ENCODE measurements at regions not wholly inside any gene's neighbourhood (a gene's known extent, or its start where the extent isn't known, plus 50 kb on each side); places are given as distances from the start of the nearest gene placed in this dataset.
"Not testable (repeated sequence)": the region's sequence is repeated elsewhere in the genome, so short reads cannot be mapped to it uniquely, and the experiment has no call there.

GRCh38 chr7:124124201-124124600 lies 91.3 kb upstream of the TMEM229A start:
- DNase-seq (ENCODE audit: insufficient read length, low spot score), result no peak
- TF ChIP-seq POLR2A (IDR thresholded peaks at IDR 0.05; ENCODE audit: low read depth, low read length), result no peak
- no peak for TF ChIP-seq TAF1 (IDR thresholded peaks at IDR 0.05; ENCODE audit: low read depth, low read length)
- no peak for TF ChIP-seq POU2F2 (IDR thresholded peaks at IDR 0.05; ENCODE audit: low read depth, low read length)
- TF ChIP-seq PAX5 (IDR thresholded peaks at IDR 0.05; ENCODE audit: insufficient read depth, low read length, severe bottlenecking), result no peak
- no peak for TF ChIP-seq SPI1 (IDR thresholded peaks at IDR 0.05; ENCODE audit: low read depth, low read length)
- TF ChIP-seq POLR2AphosphoS5 (IDR thresholded peaks at IDR 0.05; ENCODE audit: low read depth, low read length), result no peak
- no peak for FAIRE-seq

GRCh38 chr7:124120911-124121310 lies 88.0 kb upstream of the TMEM229A start:
- FAIRE-seq, result no peak

GRCh38 chr7:124113045-124113444 lies 80.2 kb upstream of the TMEM229A start:
- FAIRE-seq, result no peak
- DNase-seq (ENCODE audit: insufficient read length, low spot score), result no peak
- no peak for TF ChIP-seq TAF1 (IDR thresholded peaks at IDR 0.05; ENCODE audit: low read depth, low read length)
- no peak for TF ChIP-seq POLR2AphosphoS5 (IDR thresholded peaks at IDR 0.05; ENCODE audit: low read depth, low read length)
- TF ChIP-seq SPI1 (IDR thresholded peaks at IDR 0.05; ENCODE audit: low read depth, low read length), result no peak
- no peak for TF ChIP-seq PAX5 (IDR thresholded peaks at IDR 0.05; ENCODE audit: insufficient read depth, low read length, severe bottlenecking)
- no peak for TF ChIP-seq POU2F2 (IDR thresholded peaks at IDR 0.05; ENCODE audit: low read depth, low read length)
- no peak for TF ChIP-seq POLR2A (IDR thresholded peaks at IDR 0.05; ENCODE audit: low read depth, low read length)

More at GRCh38 chr7:124120911-124121310, 88.0 kb upstream of the TMEM229A start:
- no peak for DNase-seq (ENCODE audit: insufficient read length, low spot score)
- TF ChIP-seq PAX5 (IDR thresholded peaks at IDR 0.05; ENCODE audit: insufficient read depth, low read length, severe bottlenecking) (no peak), POU2F2 (IDR thresholded peaks at IDR 0.05; ENCODE audit: low read depth, low read length) (no peak), SPI1 (IDR thresholded peaks at IDR 0.05; ENCODE audit: low read depth, low read length) (no peak), POLR2AphosphoS5 (IDR thresholded peaks at IDR 0.05; ENCODE audit: low read depth, low read length) (no peak), POLR2A (IDR thresholded peaks at IDR 0.05; ENCODE audit: low read depth, low read length) (no peak)

- no peak for FAIRE-seq
- TF ChIP-seq POLR2A (IDR thresholded peaks at IDR 0.05; ENCODE audit: low read depth, low read length) (no peak), POU2F2 (IDR thresholded peaks at IDR 0.05; ENCODE audit: low read depth, low read length) (no peak), PAX5 (IDR thresholded peaks at IDR 0.05; ENCODE audit: insufficient read depth, low read length, severe bottlenecking) (no peak), TAF1 (IDR thresholded peaks at IDR 0.05; ENCODE audit: low read depth, low read length) (no peak)
- DNase-seq (ENCODE audit: insufficient read length, low spot score), result no peak
These were observed 73.7 kb upstream of the TMEM229A start for GRCh38 chr7:124106575-124106974.

GRCh38 chr7:124101173-124101768 lies 68.4 kb upstream of the TMEM229A start:
- TF ChIP-seq POU2F2 (IDR thresholded peaks at IDR 0.05; ENCODE audit: low read depth, low read length) (no peak), SPI1 (IDR thresholded peaks at IDR 0.05; ENCODE audit: low read depth, low read length) (no peak), TAF1 (IDR thresholded peaks at IDR 0.05; ENCODE audit: low read depth, low read length) (no peak), POLR2A (IDR thresholded peaks at IDR 0.05; ENCODE audit: low read depth, low read length) (no peak), PAX5 (IDR thresholded peaks at IDR 0.05; ENCODE audit: insufficient read depth, low read length, severe bottlenecking) (no peak), POLR2AphosphoS5 (IDR thresholded peaks at IDR 0.05; ENCODE audit: low read depth, low read length) (no peak)
- DNase-seq (ENCODE audit: insufficient read length, low spot score) (no peak), FAIRE-seq (no peak)

- TF ChIP-seq POLR2A (IDR thresholded peaks at IDR 0.05; ENCODE audit: low read depth, low read length) (no peak), PAX5 (IDR thresholded peaks at IDR 0.05; ENCODE audit: insufficient read depth, low read length, severe bottlenecking) (no peak), TAF1 (IDR thresholded peaks at IDR 0.05; ENCODE audit: low read depth, low read length) (no peak), POLR2AphosphoS5 (IDR thresholded peaks at IDR 0.05; ENCODE audit: low read depth, low read length) (no peak), SPI1 (IDR thresholded peaks at IDR 0.05; ENCODE audit: low read depth, low read length) (no peak), POU2F2 (IDR thresholded peaks at IDR 0.05; ENCODE audit: low read depth, low read length) (no peak)
- FAIRE-seq (no peak), DNase-seq (ENCODE audit: insufficient read length, low spot score) (no peak)
These were observed 67.3 kb upstream of the TMEM229A start for GRCh38 chr7:124100190-124100589.

- not testable (repeated sequence) for FAIRE-seq; DNase-seq (ENCODE audit: insufficient read length, low spot score)
These were observed 66.7 kb upstream of the TMEM229A start for GRCh38 chr7:124099585-124099984.

- TF ChIP-seq TAF1 (IDR thresholded peaks at IDR 0.05; ENCODE audit: low read depth, low read length) (no peak), POLR2AphosphoS5 (IDR thresholded peaks at IDR 0.05; ENCODE audit: low read depth, low read length) (no peak), PAX5 (IDR thresholded peaks at IDR 0.05; ENCODE audit: insufficient read depth, low read length, severe bottlenecking) (no peak), SPI1 (IDR thresholded peaks at IDR 0.05; ENCODE audit: low read depth, low read length) (no peak), POU2F2 (IDR thresholded peaks at IDR 0.05; ENCODE audit: low read depth, low read length) (no peak), POLR2A (IDR thresholded peaks at IDR 0.05; ENCODE audit: low read depth, low read length) (no peak)
- DNase-seq (ENCODE audit: insufficient read length, low spot score), result no peak
- FAIRE-seq, result no peak
These were observed 56.8 kb upstream of the TMEM229A start for GRCh38 chr7:124089621-124090020.

GRCh38 chr7:124088590-124088989 lies 55.7 kb upstream of the TMEM229A start:
- no peak for DNase-seq (ENCODE audit: insufficient read length, low spot score)
- TF ChIP-seq SPI1 (IDR thresholded peaks at IDR 0.05; ENCODE audit: low read depth, low read length) (no peak), TAF1 (IDR thresholded peaks at IDR 0.05; ENCODE audit: low read depth, low read length) (no peak), POLR2AphosphoS5 (IDR thresholded peaks at IDR 0.05; ENCODE audit: low read depth, low read length) (no peak), POLR2A (IDR thresholded peaks at IDR 0.05; ENCODE audit: low read depth, low read length) (no peak), POU2F2 (IDR thresholded peaks at IDR 0.05; ENCODE audit: low read depth, low read length) (no peak), PAX5 (IDR thresholded peaks at IDR 0.05; ENCODE audit: insufficient read depth, low read length, severe bottlenecking) (no peak)
- no peak for FAIRE-seq

- DNase-seq (ENCODE audit: insufficient read length, low spot score) (no peak), FAIRE-seq (no peak)
- no peak for TF ChIP-seq PAX5 (IDR thresholded peaks at IDR 0.05; ENCODE audit: insufficient read depth, low read length, severe bottlenecking)
- no peak for TF ChIP-seq POU2F2 (IDR thresholded peaks at IDR 0.05; ENCODE audit: low read depth, low read length)
- TF ChIP-seq POLR2AphosphoS5 (IDR thresholded peaks at IDR 0.05; ENCODE audit: low read depth, low read length), result no peak
- TF ChIP-seq SPI1 (IDR thresholded peaks at IDR 0.05; ENCODE audit: low read depth, low read length), result no peak
- no peak for TF ChIP-seq TAF1 (IDR thresholded peaks at IDR 0.05; ENCODE audit: low read depth, low read length)
- no peak for TF ChIP-seq POLR2A (IDR thresholded peaks at IDR 0.05; ENCODE audit: low read depth, low read length)
These were observed 54.0 kb upstream of the TMEM229A start for GRCh38 chr7:124086843-124087242.
